Fibroblast of mammary gland (primary cell): ENCODE measurements at regions not wholly inside any gene's neighbourhood (a gene's known extent, or its start where the extent isn't known, plus 50 kb on each side); places are given as distances from the start of the nearest gene placed in this dataset.
"Not testable (repeated sequence)": the region's sequence is repeated elsewhere in the genome, so short reads cannot be mapped to it uniquely, and the experiment has no call there.

Experiments
- DNase-seq: peaks from one replicate; pipeline ENCODE4 v3.0.0-alpha.2; 2010; ENCODE audit warnings: low read depth
- H3K4me3 ChIP-seq: 2 replicates; pipeline ENCODE4 v1.5.1; 2011; ENCODE audit warnings: low read depth, mild to moderate bottlenecking, low read length, moderate library complexity; ENCODE audit not compliant: control insufficient read depth
- CTCF ChIP-seq: conservative IDR thresholded peaks from 2 replicates; pipeline ENCODE4 v1.5.1; 2011; ENCODE audit warnings: low read depth, low read length, inconsistent platforms; ENCODE audit not compliant: control insufficient read depth, insufficient read depth

DNA sequence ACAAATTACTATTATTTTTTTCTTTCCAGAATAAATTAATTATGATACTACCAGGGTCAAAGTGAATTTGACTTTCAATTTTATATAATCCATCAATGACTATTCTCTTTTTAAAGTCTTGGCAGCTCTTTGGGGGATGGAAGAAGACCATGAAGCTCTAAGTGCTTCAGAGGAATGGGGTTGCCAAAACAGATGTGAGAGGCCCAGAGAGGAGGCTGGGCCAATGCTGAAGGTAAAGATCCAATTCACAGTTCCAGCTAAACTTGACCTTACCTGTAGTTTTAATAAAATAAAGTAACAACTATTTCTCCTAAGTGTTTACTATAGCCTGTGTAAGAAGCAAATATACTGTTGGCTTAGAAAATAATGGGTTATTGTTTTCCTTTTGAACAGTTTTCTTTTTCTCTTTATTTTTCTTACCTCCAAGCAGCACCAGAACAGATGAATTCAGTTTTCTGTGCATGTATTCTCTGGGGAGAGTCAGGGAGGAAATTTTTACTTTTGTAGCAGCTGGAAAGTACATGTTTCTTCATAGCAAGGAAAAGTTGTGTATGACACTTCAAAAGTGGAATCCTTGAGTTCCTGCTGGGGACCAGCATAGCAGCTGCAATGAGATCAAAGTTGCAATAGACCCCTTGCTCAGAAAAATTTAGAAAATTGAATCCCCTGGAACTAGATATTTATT lies 104.9 kb downstream of the CEP44 start:
- no peak for DNase-seq
- TF ChIP-seq CTCF = no peak
- no peak overlapping the region for H3K4me3 ChIP-seq

DNA sequence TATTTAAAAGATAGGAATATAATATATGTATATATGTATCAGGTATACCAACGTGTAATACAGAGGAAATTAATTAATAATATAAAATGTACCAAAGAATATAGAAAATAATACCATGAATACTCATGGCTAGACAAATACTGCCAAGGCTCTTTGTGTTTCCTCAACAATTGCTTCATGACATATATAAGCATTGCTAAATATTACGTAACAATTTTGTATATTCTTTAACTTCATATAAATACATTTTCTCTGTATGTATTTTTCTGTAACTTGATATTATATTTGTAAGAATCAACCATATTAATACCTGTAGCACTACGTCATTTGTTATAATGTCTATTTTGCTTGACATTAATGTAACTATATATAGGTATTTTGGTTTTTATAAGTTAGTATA lies 104.0 kb downstream of the CEP44 start:
- no peak overlapping the region for H3K4me3 ChIP-seq
- no peak for TF ChIP-seq CTCF

DNA sequence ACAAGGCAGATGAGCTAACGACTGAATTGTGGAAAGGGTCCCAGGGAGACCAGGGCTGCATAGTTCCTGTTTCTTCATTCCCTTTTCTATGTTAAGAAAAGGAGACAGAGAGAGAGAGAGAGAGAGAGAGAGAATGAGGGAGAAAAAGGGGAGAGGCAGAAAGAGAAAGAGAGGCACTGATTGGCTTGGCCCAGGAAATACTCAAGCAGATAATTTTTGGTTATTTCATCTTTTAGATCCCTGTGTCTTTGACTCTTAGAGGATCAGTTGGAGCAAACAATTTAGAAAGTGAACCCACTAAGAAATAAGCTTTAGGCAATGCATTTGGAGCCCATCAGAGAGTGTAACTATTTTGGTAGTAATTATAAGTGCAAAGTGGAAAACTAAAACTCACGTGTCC lies 103.4 kb downstream of the CEP44 start:
- no peak for DNase-seq
- H3K4me3 ChIP-seq = no peak overlapping the region
- no peak for TF ChIP-seq CTCF

More for the DNA sequence above, 104.0 kb downstream of the CEP44 start:
- DNase-seq = no peak

- TF ChIP-seq CTCF = no peak
These were observed 100.1 kb downstream of the CEP44 start for GRCh38 chr4:174383783-174384182.

GRCh38 chr4:174382938-174383605 lies 99.4 kb downstream of the CEP44 start:
- H3K4me3 ChIP-seq, DNase-seq: not testable (repeated sequence)

More at GRCh38 chr4:174383783-174384182, 100.1 kb downstream of the CEP44 start:
- no peak for DNase-seq
- no peak overlapping the region for H3K4me3 ChIP-seq
